ENCODE measurements at regions not wholly inside any gene's neighbourhood (a gene's known extent, or its start where the extent isn't known, plus 50 kb on each side); places are given as distances from the start of the nearest gene placed in this dataset.

DNA sequence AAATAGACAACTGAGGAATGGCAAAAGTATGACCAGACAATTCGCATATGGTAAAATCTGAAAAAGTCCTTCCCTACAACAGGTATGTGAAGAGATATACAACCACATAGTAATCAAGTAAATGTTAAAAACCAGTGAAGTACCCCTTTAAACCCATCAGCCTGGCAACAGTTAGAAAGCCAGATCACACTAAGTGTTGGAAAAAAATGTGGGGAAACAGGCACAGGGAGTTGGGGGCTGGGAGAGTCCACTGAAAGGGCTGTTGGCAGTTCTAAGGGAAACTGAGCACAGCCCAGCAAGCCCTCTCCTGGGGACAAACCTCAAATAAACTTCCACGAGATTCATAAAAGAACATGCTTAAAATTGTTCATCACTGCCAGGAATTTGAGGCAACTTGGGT, 242.1 kb downstream of the BUD13 start:
- Mint-ChIP-seq H3K27ac (ENCODE audit: unreplicated experiment) (no peak overlapping the region), H3K27me3 (ENCODE audit: unreplicated experiment) (peaks cover 2% of the 10 kb centered on the region), H3K36me3 (ENCODE audit: unreplicated experiment) (peaks cover 10% of the 10 kb centered on the region), H3K4me3 (ENCODE audit: unreplicated experiment) (no peak overlapping the region), H3K9me3 (ENCODE audit: unreplicated experiment) (peaks cover 3% of the 10 kb centered on the region), H3K4me1 (ENCODE audit: low read depth, unreplicated experiment) (peaks cover 6% of the 10 kb centered on the region)
- TF ChIP-seq, protein P1, sequence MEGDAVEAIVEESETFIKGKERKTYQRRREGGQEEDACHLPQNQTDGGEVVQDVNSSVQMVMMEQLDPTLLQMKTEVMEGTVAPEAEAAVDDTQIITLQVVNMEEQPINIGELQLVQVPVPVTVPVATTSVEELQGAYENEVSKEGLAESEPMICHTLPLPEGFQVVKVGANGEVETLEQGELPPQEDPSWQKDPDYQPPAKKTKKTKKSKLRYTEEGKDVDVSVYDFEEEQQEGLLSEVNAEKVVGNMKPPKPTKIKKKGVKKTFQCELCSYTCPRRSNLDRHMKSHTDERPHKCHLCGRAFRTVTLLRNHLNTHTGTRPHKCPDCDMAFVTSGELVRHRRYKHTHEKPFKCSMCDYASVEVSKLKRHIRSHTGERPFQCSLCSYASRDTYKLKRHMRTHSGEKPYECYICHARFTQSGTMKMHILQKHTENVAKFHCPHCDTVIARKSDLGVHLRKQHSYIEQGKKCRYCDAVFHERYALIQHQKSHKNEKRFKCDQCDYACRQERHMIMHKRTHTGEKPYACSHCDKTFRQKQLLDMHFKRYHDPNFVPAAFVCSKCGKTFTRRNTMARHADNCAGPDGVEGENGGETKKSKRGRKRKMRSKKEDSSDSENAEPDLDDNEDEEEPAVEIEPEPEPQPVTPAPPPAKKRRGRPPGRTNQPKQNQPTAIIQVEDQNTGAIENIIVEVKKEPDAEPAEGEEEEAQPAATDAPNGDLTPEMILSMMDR (IDR thresholded peaks at IDR 0.05; ENCODE audit: partially characterized antibody, unreplicated experiment), result no peak
- DNase-seq, result no peak

DNA sequence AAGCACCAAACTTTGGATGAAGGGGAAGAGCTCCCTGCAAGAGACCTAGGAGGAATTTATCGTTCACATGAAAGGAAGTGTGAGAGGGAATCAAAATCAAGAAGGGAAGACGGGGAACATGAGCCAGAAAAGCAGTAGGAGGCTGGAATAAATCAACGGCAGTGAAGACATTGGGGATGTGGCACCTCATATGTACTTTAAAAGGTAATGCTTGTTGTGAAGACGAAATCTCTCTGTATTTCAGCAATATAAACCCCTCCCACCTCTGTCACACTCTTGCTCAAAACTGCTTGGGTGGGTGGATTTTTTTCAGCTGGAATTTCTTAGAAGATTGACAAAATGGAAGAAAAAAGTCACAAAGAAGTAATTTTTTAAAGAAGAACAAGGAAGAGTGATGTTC, 243.5 kb downstream of the BUD13 start:
- Mint-ChIP-seq H3K27me3 (ENCODE audit: unreplicated experiment) (peaks cover 2% of the 10 kb centered on the region), H3K4me3 (ENCODE audit: unreplicated experiment) (no peak overlapping the region), H3K27ac (ENCODE audit: unreplicated experiment) (no peak overlapping the region), H3K4me1 (ENCODE audit: low read depth, unreplicated experiment) (peaks cover 5% of the 10 kb centered on the region), H3K9me3 (ENCODE audit: unreplicated experiment) (peaks cover 3% of the 10 kb centered on the region), H3K36me3 (ENCODE audit: unreplicated experiment) (peaks cover 10% of the 10 kb centered on the region)
- DNase-seq, result no peak
- TF ChIP-seq, protein P1 (IDR thresholded peaks at IDR 0.05; ENCODE audit: partially characterized antibody, unreplicated experiment), result no peak

GRCh38 chr11:116527180-116527991, 245.4 kb downstream of the BUD13 start:
- TF ChIP-seq, protein P1 (IDR thresholded peaks at IDR 0.05; ENCODE audit: partially characterized antibody, unreplicated experiment), result no peak
- Mint-ChIP-seq H3K36me3 (ENCODE audit: unreplicated experiment) (peaks cover 10% of the 10 kb centered on the region), H3K27ac (ENCODE audit: unreplicated experiment) (no peak overlapping the region), H3K4me1 (ENCODE audit: low read depth, unreplicated experiment) (no peaks in the 10 kb centered on the region), H3K4me3 (ENCODE audit: unreplicated experiment) (no peak overlapping the region), H3K27me3 (ENCODE audit: unreplicated experiment) (peaks cover 2% of the 10 kb centered on the region), H3K9me3 (ENCODE audit: unreplicated experiment) (no peaks in the 10 kb centered on the region)
- DNase-seq, result no peak

GRCh38 chr11:116525961-116526495, 246.8 kb downstream of the BUD13 start:
- Mint-ChIP-seq H3K4me1 (ENCODE audit: low read depth, unreplicated experiment) (no peaks in the 10 kb centered on the region), H3K9me3 (ENCODE audit: unreplicated experiment) (no peaks in the 10 kb centered on the region), H3K4me3 (ENCODE audit: unreplicated experiment) (no peak overlapping the region), H3K36me3 (ENCODE audit: unreplicated experiment) (peaks cover 8% of the 10 kb centered on the region), H3K27me3 (ENCODE audit: unreplicated experiment) (peaks cover 3% of the 10 kb centered on the region), H3K27ac (ENCODE audit: unreplicated experiment) (no peak overlapping the region)
- DNase-seq, result no peak
- TF ChIP-seq, protein P1 (IDR thresholded peaks at IDR 0.05; ENCODE audit: partially characterized antibody, unreplicated experiment), result no peak

GRCh38 chr11:116519499-116519898, 253.3 kb downstream of the BUD13 start:
- no peak overlapping the region for H3K27ac Mint-ChIP-seq (ENCODE audit: unreplicated experiment)
- no peak for DNase-seq
- no peak overlapping the region for H3K4me3 Mint-ChIP-seq (ENCODE audit: unreplicated experiment)
- H3K36me3 Mint-ChIP-seq (ENCODE audit: unreplicated experiment), result peaks cover 4% of the 10 kb centered on the region
- no peaks in the 10 kb centered on the region for H3K9me3 Mint-ChIP-seq (ENCODE audit: unreplicated experiment)
- H3K4me1 Mint-ChIP-seq (ENCODE audit: low read depth, unreplicated experiment), result peaks cover 10% of the 10 kb centered on the region
- TF ChIP-seq, protein P1 (IDR thresholded peaks at IDR 0.05; ENCODE audit: partially characterized antibody, unreplicated experiment), result no peak
- H3K27me3 Mint-ChIP-seq (ENCODE audit: unreplicated experiment), result peaks cover 2% of the 10 kb centered on the region
